B cell (primary cell): ENCODE measurements at regions not wholly inside any gene's neighbourhood (a gene's known extent, or its start where the extent isn't known, plus 50 kb on each side); places are given as distances from the start of the nearest gene placed in this dataset.

Experiments
- ATAC-seq: fragments of 200-7000 bp; cut with Tn5 transposase; one replicate; pipeline ENCODE4 v1.10.0; 2021; ENCODE audit warnings: low read depth, mild to moderate bottlenecking, moderate number of reproducible peaks, moderate library complexity
- CTCF ChIA-PET: fragments of 350-600 bp; sonication (Branson Sonifier 250); formaldehyde crosslinking; loops from one replicate; lab custom pipeline; 2021; ENCODE audit warnings: antibody characterized with exemption, inconsistent platforms; lab: Charles Lee
- POLR2A ChIA-PET: fragments of 350-600 bp; sonication (Branson Sonifier 250); formaldehyde crosslinking; loops from one replicate; lab custom pipeline; 2021; ENCODE audit warnings: antibody characterized with exemption; lab: Charles Lee
- DNase-seq: peaks from one replicate; pipeline ENCODE4 v3.0.0; 2013
- H2AFZ ChIP-seq: 2 replicates; pipeline ENCODE4 v1.6.1; 2012; ENCODE audit warnings: mild to moderate bottlenecking, low read depth, low read length; ENCODE audit not compliant: insufficient read depth, poor library complexity, severe bottlenecking
- H3K27ac ChIP-seq, 2 donors: 1 replicate in 1 of 2; 2 replicates in 1 of 2; pipeline ENCODE4 v1.5.1; 2012 to 2013; ENCODE audit warnings: low read length in 2 of 2, mild to moderate bottlenecking in 2 of 2, moderate library complexity in 1 of 2
- H3K27me3 ChIP-seq, 4 experiments: fragments of 200-600 bp in 1 of 4; sonication (generic) in 1 of 4; replicated peaks in 1 of 4; 1 replicate in 2 of 4; 2 replicates in 2 of 4; pipeline versions ENCODE4 v1.6.1 to v1.7.0; 2013 to 2016; ENCODE audit warnings: low read length in 3 of 4, mild to moderate bottlenecking in 2 of 4, mixed read lengths in 1 of 4, moderate library complexity in 1 of 4; ENCODE audit not compliant: insufficient read depth in 4 of 4, control insufficient read depth in 3 of 4; ENCODE audit errors: control extremely low read depth in 1 of 4
- H3K36me3 ChIP-seq, 2 experiments: replicated peaks in 1 of 2; 1 replicate in 1 of 2; 2 replicates in 1 of 2; pipeline versions ENCODE4 v1.6.1 to v1.7.1; 2013; ENCODE audit warnings: low read length in 1 of 2; ENCODE audit not compliant: insufficient read depth in 2 of 2, control insufficient read depth in 1 of 2; ENCODE audit errors: control extremely low read depth in 1 of 2, extremely low read depth in 1 of 2
- H3K4me1 ChIP-seq, 2 donors: fragments of 200-600 bp in 1 of 2; sonication (generic) in 1 of 2; 1 replicate in 1 of 2; 2 replicates in 1 of 2; pipeline versions ENCODE4 v1.5.1 to v1.6.1; 2013 to 2017; ENCODE audit warnings: low read length in 2 of 2; ENCODE audit not compliant: control insufficient read depth in 2 of 2, insufficient read depth in 2 of 2
- H3K4me2 ChIP-seq: replicated peaks from 2 replicates; pipeline ENCODE3; 2012; ENCODE audit warnings: mild to moderate bottlenecking, low read depth, low read length; ENCODE audit not compliant: poor library complexity, severe bottlenecking
- H3K4me3 ChIP-seq, 5 experiments: fragments of 200-600 bp in 1 of 5; sonication (generic) in 1 of 5; 1 replicate in 3 of 5; 2 replicates in 2 of 5; pipeline versions ENCODE4 v1.5.1 to v1.7.0; 2011 to 2016; ENCODE audit warnings: low read length in 4 of 5, mild to moderate bottlenecking in 4 of 5, low read depth in 2 of 5, control low read depth in 1 of 5, moderate library complexity in 1 of 5; ENCODE audit not compliant: insufficient read depth in 1 of 5; ENCODE audit errors: control extremely low read depth in 1 of 5, extremely low read depth in 1 of 5
- H3K79me2 ChIP-seq: fragments of 200-600 bp; sonication (generic); one replicate; pipeline ENCODE4 v1.6.0; 2016; ENCODE audit warnings: low read length; ENCODE audit not compliant: control insufficient read depth, insufficient read depth
- H3K9ac ChIP-seq: fragments of 200-600 bp; sonication (generic); 2 replicates; pipeline ENCODE4 v1.6.1; 2017; ENCODE audit warnings: mild to moderate bottlenecking, low read length, moderate library complexity
- H3K9me3 ChIP-seq, 3 donors: one replicate each; pipeline versions ENCODE4 v1.6.1 to v1.7.1; 2013; ENCODE audit warnings: low read length in 2 of 3; ENCODE audit not compliant: control insufficient read depth in 2 of 3, insufficient read depth in 1 of 3; ENCODE audit errors: control extremely low read depth in 1 of 3
- H4K20me1 ChIP-seq: 2 replicates; pipeline ENCODE4 v1.6.0; 2012; ENCODE audit warnings: mild to moderate bottlenecking, low read length; ENCODE audit not compliant: insufficient read depth, control insufficient read depth, poor library complexity, severe bottlenecking
- H3K27ac Mint-ChIP-seq: one replicate; pipeline ENCODE4 v1.8.0; 2021; ENCODE audit warnings: mixed read lengths
- H3K27me3 Mint-ChIP-seq: one replicate; pipeline ENCODE4 v1.8.0; 2021; ENCODE audit warnings: mixed read lengths
- H3K4me1 Mint-ChIP-seq: one replicate; pipeline ENCODE4 v1.8.0; 2021; ENCODE audit warnings: mixed read lengths
- H3K4me3 Mint-ChIP-seq: one replicate; pipeline ENCODE4 v1.8.0; 2021; ENCODE audit warnings: mixed read lengths
- H3K9me3 Mint-ChIP-seq: one replicate; pipeline ENCODE4 v1.8.0; 2022; ENCODE audit warnings: mixed read lengths; ENCODE audit not compliant: insufficient read depth
- EZH2 ChIP-seq: IDR thresholded peaks from 2 replicates; pipeline ENCODE4 v1.6.1; 2012; ENCODE audit warnings: borderline replicate concordance, low read depth, mild to moderate bottlenecking, moderate library complexity, low read length; ENCODE audit not compliant: insufficient read depth, poor library complexity, severe bottlenecking
- WGBS: methylation state at CpG from one replicate; pipeline ENCODE4 v1.1.5; 2013; ENCODE audit warnings: missing lambda C conversion rate; ENCODE audit not compliant: insufficient coverage; 5-methylcytosine and 5-hydroxymethylcytosine counted together
- intact Hi-C: fragments of 100-400 bp; cut with micrococcal nuclease; formaldehyde crosslinking; loops from one replicate; pipeline ENCODE4 v1.10.0; 2022
- TF ChIP-seq, protein P1 (sequence below): fragments of 200-600 bp; IDR thresholded peaks from one replicate; pipeline ENCODE4 v1.8.0; 2022; ENCODE audit warnings: antibody characterized with exemption, mild to moderate bottlenecking

DNA sequence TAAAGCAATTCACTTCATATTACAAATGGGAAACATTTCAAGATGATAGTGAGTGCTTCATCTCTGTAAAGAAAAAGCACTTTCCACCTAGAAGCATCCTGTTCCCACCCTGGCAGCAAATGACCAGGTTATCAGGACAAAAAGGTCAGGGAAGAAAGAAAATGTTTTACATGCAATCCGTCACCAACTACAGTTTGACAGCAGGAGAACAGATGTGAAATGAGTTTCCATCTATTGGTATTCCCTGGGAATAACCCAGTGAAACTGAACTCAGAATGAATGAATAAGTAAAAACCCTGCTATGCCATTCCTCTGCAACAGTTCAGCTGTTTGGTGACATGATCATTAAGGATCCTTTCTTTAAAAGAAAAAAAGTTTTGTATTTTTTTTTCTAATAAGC, 67.6 kb downstream of the HTR1A start:
- Mint-ChIP-seq H3K27ac (no peak overlapping the region), H3K4me3 (no peak overlapping the region), H3K27me3 (no peaks in the 10 kb centered on the region), H3K9me3 (peaks cover 2% of the 10 kb centered on the region), H3K4me1 (no peaks in the 10 kb centered on the region)
- ChIA-PET POLR2A (no interaction called here), CTCF (no interaction called here)
- Histone ChIP-seq H3K36me3 (no peaks in the 10 kb centered on the region), H3K4me2 (no peak overlapping the region), H3K79me2 (no peaks in the 10 kb centered on the region), H3K9me3 (peaks cover 0 to 4% (median 0%) of the 10 kb centered on the region in 3 donors), H2AFZ (no peak overlapping the region), H3K9ac (no peak overlapping the region), H3K27ac (no peak overlapping the region), H3K4me1 (no peaks in the 10 kb centered on the region), H4K20me1 (no peaks in the 10 kb centered on the region), H3K27me3 (no peaks in the 10 kb centered on the region), H3K4me3 (no peak overlapping the region)
- intact Hi-C loops = no loop called here
- TF ChIP-seq, protein P1, sequence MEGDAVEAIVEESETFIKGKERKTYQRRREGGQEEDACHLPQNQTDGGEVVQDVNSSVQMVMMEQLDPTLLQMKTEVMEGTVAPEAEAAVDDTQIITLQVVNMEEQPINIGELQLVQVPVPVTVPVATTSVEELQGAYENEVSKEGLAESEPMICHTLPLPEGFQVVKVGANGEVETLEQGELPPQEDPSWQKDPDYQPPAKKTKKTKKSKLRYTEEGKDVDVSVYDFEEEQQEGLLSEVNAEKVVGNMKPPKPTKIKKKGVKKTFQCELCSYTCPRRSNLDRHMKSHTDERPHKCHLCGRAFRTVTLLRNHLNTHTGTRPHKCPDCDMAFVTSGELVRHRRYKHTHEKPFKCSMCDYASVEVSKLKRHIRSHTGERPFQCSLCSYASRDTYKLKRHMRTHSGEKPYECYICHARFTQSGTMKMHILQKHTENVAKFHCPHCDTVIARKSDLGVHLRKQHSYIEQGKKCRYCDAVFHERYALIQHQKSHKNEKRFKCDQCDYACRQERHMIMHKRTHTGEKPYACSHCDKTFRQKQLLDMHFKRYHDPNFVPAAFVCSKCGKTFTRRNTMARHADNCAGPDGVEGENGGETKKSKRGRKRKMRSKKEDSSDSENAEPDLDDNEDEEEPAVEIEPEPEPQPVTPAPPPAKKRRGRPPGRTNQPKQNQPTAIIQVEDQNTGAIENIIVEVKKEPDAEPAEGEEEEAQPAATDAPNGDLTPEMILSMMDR = no peak
- TF ChIP-seq EZH2 = no peak
- DNase-seq (no peak), ATAC-seq (no peak)
- WGBS = no CpG with 5 or more reads among the region's 1 CpG

DNA sequence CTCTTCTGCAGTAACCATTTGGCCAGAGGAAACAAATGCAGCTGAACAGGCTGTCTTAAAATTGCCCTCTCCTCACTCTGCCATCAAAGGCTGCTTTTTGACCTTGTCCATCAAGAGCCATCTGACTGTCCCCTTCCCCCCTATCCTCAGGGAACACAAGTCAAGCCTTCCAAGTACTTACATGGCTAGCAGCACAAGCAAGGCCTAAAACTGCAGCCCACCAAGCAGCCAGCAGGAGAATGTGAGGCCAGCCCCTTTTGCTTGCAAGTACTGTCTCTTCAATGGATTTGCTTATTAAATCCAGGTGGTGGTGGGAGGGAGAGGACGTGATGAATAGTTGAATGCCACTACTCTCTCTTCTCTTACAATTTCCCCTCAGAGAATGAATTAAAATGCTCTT, 83.5 kb downstream of the HTR1A start:
- intact Hi-C loops = no loop called here
- no peak overlapping the region for H3K9ac ChIP-seq
- H2AFZ ChIP-seq = no peak overlapping the region
- Mint-ChIP-seq H3K4me1 (no peaks in the 10 kb centered on the region), H3K4me3 (no peak overlapping the region), H3K27me3 (no peaks in the 10 kb centered on the region), H3K27ac (no peak overlapping the region), H3K9me3 (peaks cover 2% of the 10 kb centered on the region)
- POLR2A ChIA-PET = no interaction called here
- no peaks in the 10 kb centered on the region for H3K9me3 ChIP-seq
- DNase-seq (no peak), ATAC-seq (no peak)
- no peaks in the 10 kb centered on the region for H3K4me1 ChIP-seq
- no peak overlapping the region for H3K4me2 ChIP-seq
- H3K36me3 ChIP-seq = no peaks in the 10 kb centered on the region
- no peaks in the 10 kb centered on the region for H3K27me3 ChIP-seq
- no peak overlapping the region for H3K4me3 ChIP-seq
- no CpG with 5 or more reads among the region's 1 CpG for WGBS
- CTCF ChIA-PET = no interaction called here
- no peak for TF ChIP-seq EZH2
- TF ChIP-seq, protein P1 = no peak
- H3K79me2 ChIP-seq = no peaks in the 10 kb centered on the region
- H3K27ac ChIP-seq = no peak overlapping the region
- no peaks in the 10 kb centered on the region for H4K20me1 ChIP-seq
